GM12892 (cell line): ENCODE measurements at regions not wholly inside any gene's neighbourhood (a gene's known extent, or its start where the extent isn't known, plus 50 kb on each side); places are given as distances from the start of the nearest gene placed in this dataset.
"Not testable (repeated sequence)": the region's sequence is repeated elsewhere in the genome, so short reads cannot be mapped to it uniquely, and the experiment has no call there.

Source experiments
- DNase-seq: peaks from one replicate; pipeline ENCODE4 v3.0.0; 2011; ENCODE audit not compliant: insufficient read length
- FAIRE-seq: peaks from 2 replicates; lab custom pipeline; 2011; peaks lifted over from hg19 to GRCh38; lab: Jason Lieb, UNC
- POLR2A ChIP-seq: IDR thresholded peaks from 2 replicates; pipeline ENCODE4 v1.6.1; 2011; ENCODE audit warnings: low read depth, low read length, control low read depth
- POLR2AphosphoS5 ChIP-seq: IDR thresholded peaks from 2 replicates; pipeline ENCODE4 v1.6.1; 2011; ENCODE audit warnings: low read depth, low read length, control low read depth
- TAF1 ChIP-seq: IDR thresholded peaks from 2 replicates; pipeline ENCODE4 v1.6.1; 2011; ENCODE audit warnings: low read depth, mild to moderate bottlenecking, control low read depth, low read length, borderline replicate concordance

DNA sequence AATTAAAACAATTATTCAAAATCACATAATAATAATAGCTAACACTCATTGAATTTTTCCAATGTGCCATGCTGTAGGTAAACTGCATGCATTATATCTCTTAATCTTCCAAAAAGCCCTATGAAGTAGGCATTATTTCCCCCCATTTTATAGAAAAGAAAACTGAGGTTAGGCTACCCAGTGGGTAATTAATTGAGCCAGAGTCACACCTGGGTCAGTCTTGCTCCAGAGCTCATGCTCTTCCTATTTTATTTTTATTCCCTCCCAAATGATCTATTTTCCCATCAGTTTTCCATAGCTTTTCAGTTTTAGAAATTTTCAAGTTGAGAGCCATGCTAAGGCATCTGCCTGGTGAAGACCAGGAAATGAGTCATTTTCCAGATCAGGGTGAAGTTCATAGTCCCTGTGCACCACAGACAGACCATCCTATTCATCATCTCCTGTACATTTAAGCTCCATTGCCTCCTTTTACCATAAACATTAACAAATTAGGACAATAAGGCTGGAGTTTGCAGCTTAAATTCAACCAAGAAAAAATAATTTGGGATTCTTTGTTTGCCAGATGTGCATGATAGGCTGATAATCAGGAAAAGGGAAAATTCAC is 417.3 kb downstream of the OTOL1 start:
- DNase-seq: no peak
- no peak for TF ChIP-seq TAF1
- no peak for TF ChIP-seq POLR2AphosphoS5
- no peak for TF ChIP-seq POLR2A
- FAIRE-seq: no peak

DNA sequence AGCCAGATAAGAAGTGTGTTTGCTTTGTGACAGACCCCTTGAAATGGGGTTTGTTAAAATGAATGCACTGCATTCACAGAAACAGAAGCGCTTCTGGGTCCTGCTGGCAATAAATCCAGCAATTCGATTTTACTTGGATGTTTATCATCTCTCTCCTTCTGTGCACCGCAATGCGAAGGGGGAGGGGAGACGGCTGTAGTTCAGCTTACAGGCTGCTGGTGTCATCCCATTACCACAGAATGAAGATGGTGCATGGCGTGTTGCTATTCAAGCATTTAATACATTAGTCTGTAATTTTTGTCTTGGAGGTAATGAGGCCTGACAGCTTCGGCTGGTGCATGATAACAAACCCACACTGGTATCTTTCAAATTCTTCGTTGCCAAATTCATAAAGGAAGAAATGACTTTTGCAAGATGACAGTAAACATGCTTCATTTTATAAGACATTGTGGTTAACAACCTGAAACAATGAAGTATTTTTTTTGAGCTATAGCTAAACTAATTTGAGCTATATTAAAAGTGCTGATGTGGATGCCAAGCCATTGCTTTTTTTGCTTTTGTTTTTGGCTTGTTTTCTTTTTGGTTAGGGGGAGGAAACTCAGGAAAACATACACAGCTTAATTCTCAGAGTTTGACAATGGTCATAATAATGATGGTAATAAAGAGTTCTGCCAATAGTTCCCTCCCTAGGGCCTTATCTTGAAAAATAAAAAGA is 418.3 kb downstream of the OTOL1 start:
- FAIRE-seq: no peak
- no peak for DNase-seq

GRCh38 chr3:161915418-161915750 is 418.8 kb downstream of the OTOL1 start:
- TF ChIP-seq POLR2AphosphoS5 (no peak), TAF1 (no peak), POLR2A (no peak)
- FAIRE-seq (no peak), DNase-seq (no peak)

More for the DNA sequence above, 418.3 kb downstream of the OTOL1 start:
- TF ChIP-seq TAF1 (no peak), POLR2AphosphoS5 (no peak), POLR2A (no peak)

DNA sequence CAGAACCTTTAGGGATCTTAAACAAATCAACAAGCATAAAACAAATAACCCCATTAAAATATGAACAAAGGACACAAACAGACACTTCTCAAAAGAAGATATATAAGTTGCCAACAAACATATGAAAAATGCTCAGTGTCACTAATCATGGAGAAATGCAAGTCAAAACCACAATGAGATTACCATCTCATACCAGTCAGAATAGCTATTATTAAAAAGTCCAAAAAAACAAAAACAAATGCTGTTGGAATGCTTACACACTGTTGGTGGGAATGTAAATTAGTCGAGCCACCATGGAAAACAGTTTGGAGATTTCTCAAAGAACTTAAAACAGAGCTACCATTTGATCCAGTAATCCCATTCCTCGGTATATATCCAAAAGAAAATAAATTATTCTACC is 423.6 kb downstream of the OTOL1 start:
- no peak for FAIRE-seq
- no peak for DNase-seq
- TF ChIP-seq POLR2A: no peak
- no peak for TF ChIP-seq TAF1
- no peak for TF ChIP-seq POLR2AphosphoS5

- no peak for TF ChIP-seq TAF1
- TF ChIP-seq POLR2A: no peak
- no peak for TF ChIP-seq POLR2AphosphoS5
- FAIRE-seq (no peak), DNase-seq (no peak)
These were observed 429.2 kb downstream of the OTOL1 start for GRCh38 chr3:161925749-161926360.

DNA sequence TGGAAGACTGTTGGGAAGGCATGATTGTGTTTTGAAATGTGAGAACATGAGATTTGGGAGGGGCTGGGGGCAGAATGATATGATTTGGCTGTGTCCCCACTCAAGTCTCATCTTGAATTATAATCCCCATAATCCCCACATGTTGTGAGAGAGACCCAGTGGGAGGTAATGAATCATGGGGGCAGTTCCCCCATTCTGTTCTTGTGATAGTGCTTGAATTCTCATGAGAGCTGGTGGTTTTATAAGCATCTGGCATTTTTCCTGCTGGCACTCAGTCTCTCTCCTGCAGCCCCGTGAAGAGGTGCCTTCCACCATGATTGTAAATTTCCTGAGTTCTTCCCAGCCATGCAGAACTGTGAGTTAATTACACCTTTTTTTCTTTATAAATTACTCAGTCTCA is 430.5 kb downstream of the OTOL1 start:
- no peak for DNase-seq
- no peak for FAIRE-seq
- TF ChIP-seq POLR2A (no peak), TAF1 (no peak), POLR2AphosphoS5 (no peak)

- no peak for FAIRE-seq
- DNase-seq: no peak
- TF ChIP-seq TAF1 (no peak), POLR2AphosphoS5 (no peak), POLR2A (no peak)
These were observed 443.5 kb downstream of the OTOL1 start for GRCh38 chr3:161939918-161940620.

GRCh38 chr3:161940621-161940965 is 444.0 kb downstream of the OTOL1 start:
- DNase-seq: no peak
- TF ChIP-seq POLR2AphosphoS5: no peak
- TF ChIP-seq TAF1: no peak
- no peak for TF ChIP-seq POLR2A
- FAIRE-seq: no peak

- FAIRE-seq (no peak), DNase-seq (no peak)
- TF ChIP-seq TAF1 (no peak), POLR2A (no peak), POLR2AphosphoS5 (no peak)
These were observed 445.3 kb downstream of the OTOL1 start for GRCh38 chr3:161941891-161942290.

- not testable (repeated sequence) for FAIRE-seq, DNase-seq
These were observed 447.3 kb downstream of the OTOL1 start for GRCh38 chr3:161943801-161944345.

DNA sequence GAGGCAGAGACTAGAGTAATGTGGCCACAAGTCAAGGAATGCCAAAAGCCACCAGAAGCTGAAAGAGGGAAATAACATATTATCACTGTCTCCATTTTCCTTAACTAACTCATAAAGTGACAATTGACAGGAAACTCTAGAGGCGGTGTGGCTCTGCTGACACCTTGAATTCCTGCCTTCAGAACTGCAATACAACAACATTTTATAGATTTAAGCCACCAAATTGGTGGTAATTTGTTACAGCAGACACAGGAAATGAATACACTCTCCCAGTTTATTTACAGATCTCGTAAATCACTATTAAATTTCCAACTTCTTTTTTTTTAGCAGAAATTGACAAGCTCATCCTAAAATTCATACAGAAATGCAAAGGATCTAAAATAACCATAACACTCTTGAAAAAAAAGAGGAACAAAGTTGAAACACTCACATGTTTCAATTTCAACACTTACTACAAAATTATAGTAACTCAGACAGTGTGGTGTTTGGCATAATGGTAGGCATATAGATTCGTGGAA is 449.9 kb downstream of the OTOL1 start:
- no peak for FAIRE-seq
- DNase-seq: no peak

More for the DNA sequence above, 449.9 kb downstream of the OTOL1 start:
- TF ChIP-seq POLR2AphosphoS5: no peak
- TF ChIP-seq POLR2A: no peak
